ENCODE measurements at regions not wholly inside any gene's neighbourhood (a gene's known extent, or its start where the extent isn't known, plus 50 kb on each side); places are given as distances from the start of the nearest gene placed in this dataset.

DNA sequence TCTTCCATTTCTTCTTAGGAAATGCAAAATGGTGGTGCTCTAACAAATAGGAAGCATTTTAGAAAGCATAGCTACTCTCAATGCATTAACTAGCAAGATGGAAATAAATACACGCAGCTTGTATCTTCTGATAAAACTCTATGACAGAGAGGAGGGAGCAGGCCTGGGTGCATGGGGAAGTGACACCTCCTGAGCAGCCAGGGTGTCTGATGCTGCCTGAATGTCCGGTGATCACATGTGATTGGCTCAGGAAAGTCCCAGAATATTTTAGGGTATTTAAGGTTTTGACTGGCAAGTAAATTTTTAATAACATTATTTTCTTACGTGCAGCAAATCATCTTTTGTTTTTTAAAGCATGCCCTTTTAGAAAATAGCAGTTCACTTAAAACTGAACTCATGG is 261.0 kb upstream of the KLF6 start:
- no peak for TF ChIP-seq CTCF (IDR thresholded peaks at IDR 0.05; ENCODE audit: low read depth, low read length, missing control alignments)
- DNase-seq (ENCODE audit: low read depth): no peak
- H3K4me3 ChIP-seq (ENCODE audit: low read depth, low read length): no peak overlapping the region

GRCh38 chr10:4043897-4044665 is 259.1 kb upstream of the KLF6 start:
- no peak for DNase-seq (ENCODE audit: low read depth)
- no peak overlapping the region for H3K4me3 ChIP-seq (ENCODE audit: low read depth, low read length)
- no peak for TF ChIP-seq CTCF (IDR thresholded peaks at IDR 0.05; ENCODE audit: low read depth, low read length, missing control alignments)

- no peak for TF ChIP-seq CTCF (IDR thresholded peaks at IDR 0.05; ENCODE audit: low read depth, low read length, missing control alignments)
- no peak for DNase-seq (ENCODE audit: low read depth)
Observed at GRCh38 chr10:4041635-4042034, 256.6 kb upstream of the KLF6 start.

GRCh38 chr10:4038000-4038399 is 253.0 kb upstream of the KLF6 start:
- DNase-seq (ENCODE audit: low read depth): no peak
- no peak overlapping the region for H3K4me3 ChIP-seq (ENCODE audit: low read depth, low read length)
- no peak for TF ChIP-seq CTCF (IDR thresholded peaks at IDR 0.05; ENCODE audit: low read depth, low read length, missing control alignments)

More at GRCh38 chr10:4041635-4042034, 256.6 kb upstream of the KLF6 start:
- no peak overlapping the region for H3K4me3 ChIP-seq (ENCODE audit: low read depth, low read length)

DNA sequence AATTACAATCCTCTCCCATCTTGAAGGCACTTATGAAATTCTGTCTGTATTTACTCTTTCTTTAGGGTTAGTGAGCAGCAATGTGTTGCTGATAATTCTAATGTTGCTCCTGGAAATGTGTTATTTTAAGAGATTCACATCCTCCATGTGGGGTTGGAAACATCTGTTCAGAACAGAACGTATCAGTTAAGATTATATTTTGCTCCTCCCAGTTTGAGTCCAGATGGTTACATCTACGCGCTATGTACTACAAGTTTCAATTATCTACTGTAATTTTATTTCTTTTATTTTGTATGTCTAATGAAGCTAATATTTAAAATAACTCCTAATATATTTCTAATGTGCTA is 250.6 kb upstream of the KLF6 start:
- TF ChIP-seq CTCF (IDR thresholded peaks at IDR 0.05; ENCODE audit: low read depth, low read length, missing control alignments): no peak
- no peak overlapping the region for H3K4me3 ChIP-seq (ENCODE audit: low read depth, low read length)
- DNase-seq (ENCODE audit: low read depth): no peak

DNA sequence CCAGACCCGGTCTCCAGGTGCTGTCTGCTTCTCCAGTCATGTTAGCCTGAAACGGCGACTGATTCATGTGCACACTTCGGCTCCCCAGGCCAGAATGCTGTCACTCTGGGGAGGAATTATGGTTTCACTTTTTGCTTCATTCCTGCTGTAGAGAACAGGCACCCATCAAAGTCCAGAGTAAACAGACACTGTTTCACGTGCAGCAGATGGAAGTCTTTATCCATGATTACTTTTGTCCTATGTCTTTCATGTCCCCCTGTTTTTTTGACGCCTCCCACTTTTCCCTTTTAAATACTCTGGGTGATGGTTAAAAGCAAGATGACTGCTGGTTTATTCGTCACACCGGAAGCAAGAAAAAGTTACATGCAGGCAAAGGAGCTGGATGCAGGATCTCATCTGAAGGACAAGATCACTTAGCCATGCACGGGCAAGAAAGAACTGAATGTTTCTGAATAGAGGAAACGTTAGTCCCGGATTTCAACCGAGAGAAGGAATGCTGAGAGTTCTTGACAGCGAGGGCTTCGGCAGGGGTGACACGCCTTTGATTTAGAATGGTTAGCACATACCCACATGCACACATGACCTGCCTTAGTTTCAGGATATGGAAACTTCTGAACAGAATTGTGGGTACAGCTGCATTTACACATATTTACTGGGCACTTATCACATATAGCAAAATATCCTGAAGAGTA is 250.0 kb upstream of the KLF6 start:
- no peak for DNase-seq (ENCODE audit: low read depth)
- no peak for TF ChIP-seq CTCF (IDR thresholded peaks at IDR 0.05; ENCODE audit: low read depth, low read length, missing control alignments)
- H3K4me3 ChIP-seq (ENCODE audit: low read depth, low read length): no peak overlapping the region

Data from GM12864 (cell line).